ENCODE measurements at regions not wholly inside any gene's neighbourhood (a gene's known extent, or its start where the extent isn't known, plus 50 kb on each side); places are given as distances from the start of the nearest gene placed in this dataset.

DNA sequence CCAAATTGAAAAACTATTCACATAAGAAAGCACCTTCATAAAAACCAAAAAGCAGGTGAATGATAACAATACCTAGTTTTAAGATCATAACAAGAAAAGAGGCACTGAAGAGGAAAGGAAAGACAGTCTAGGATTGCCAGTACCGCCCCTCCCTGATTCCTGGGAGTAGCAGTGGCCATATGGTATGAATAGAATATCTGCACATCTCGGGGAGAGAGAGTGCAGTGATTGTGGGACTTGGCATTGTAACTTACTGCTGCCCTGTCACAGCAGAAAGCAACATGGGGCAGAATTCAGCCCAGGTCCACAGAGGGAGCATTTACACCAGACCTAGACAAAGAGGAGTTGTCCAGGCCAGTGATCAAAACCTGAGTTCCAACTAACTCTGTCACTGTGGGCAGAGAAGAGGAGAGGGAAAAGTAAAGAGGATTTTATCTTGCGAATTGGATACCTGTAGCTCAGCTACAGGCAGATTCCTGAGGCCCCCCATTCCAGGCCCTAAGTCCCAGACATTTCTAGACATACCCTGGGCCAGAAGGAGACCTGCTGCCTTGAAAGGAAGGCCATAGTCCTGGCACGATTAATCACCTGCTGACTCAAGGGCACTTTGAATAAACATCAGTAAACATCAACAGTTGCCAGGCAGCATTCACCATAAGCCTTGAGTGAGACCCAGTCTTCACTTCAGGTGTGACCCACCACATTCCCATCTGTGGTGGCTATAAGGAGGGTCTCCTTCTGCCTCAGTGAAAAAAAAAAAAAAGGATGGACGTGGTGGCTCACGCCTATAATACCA is 397.5 kb downstream of the TGFB2 start:
- no peak for TF ChIP-seq MZF1 (CRISPR knock-in tag; IDR thresholded peaks at IDR 0.05; ENCODE audit: borderline replicate concordance)
- TF ChIP-seq ZNF761 (CRISPR knock-in tag; conservative IDR thresholded peaks at IDR 0.05) = no peak
- no peak for TF ChIP-seq NONO (IDR thresholded peaks at IDR 0.05)
- TF ChIP-seq NONO (CRISPR knock-in tag; conservative IDR thresholded peaks at IDR 0.05) = no peak
- TF ChIP-seq NPAS2 (CRISPR knock-in tag; IDR thresholded peaks at IDR 0.05; ENCODE audit: borderline replicate concordance) = no peak
- no peak for TF ChIP-seq ZFP36L1 (CRISPR knock-in tag; IDR thresholded peaks at IDR 0.05)

Data from HepG2 (cell line).